ENCODE measurements at regions not wholly inside any gene's neighbourhood (a gene's known extent, or its start where the extent isn't known, plus 50 kb on each side); places are given as distances from the start of the nearest gene placed in this dataset.
A peak's percentile ranks its signal among the peaks of the same experiment; 100 is the strongest.
"Not testable (repeated sequence)": the region's sequence is repeated elsewhere in the genome, so short reads cannot be mapped to it uniquely, and the experiment has no call there.

GRCh38 chr21:5138687-5139086 is 5382.7 kb upstream of the TPTE start:
- H4K20me1 ChIP-seq (ENCODE audit: low read depth); H3K79me2 ChIP-seq (ENCODE audit: low read depth); H3K4me1 Mint-ChIP-seq; H3F3A ChIP-seq (ENCODE audit: low read depth); H2AFZ ChIP-seq (replicated peaks); H3K4me2 ChIP-seq; H3K36me3 ChIP-seq; DNase-seq (ENCODE audit: low spot score); H3K36me3 Mint-ChIP-seq; H3K9me3 ChIP-seq (ENCODE audit: low read depth); H3K27me3 ChIP-seq; H3K4me3 Mint-ChIP-seq; H3K9ac ChIP-seq; H3K27ac Mint-ChIP-seq; H3K4me1 ChIP-seq; H3K9me3 Mint-ChIP-seq; H3K27me3 Mint-ChIP-seq (ENCODE audit: insufficient read depth, low read depth); H3K27ac ChIP-seq; H3K4me3 ChIP-seq: not testable (repeated sequence)

- H3K4me3 Mint-ChIP-seq; H2AFZ ChIP-seq (replicated peaks); H3K36me3 ChIP-seq; H3K27me3 Mint-ChIP-seq (ENCODE audit: insufficient read depth, low read depth); DNase-seq (ENCODE audit: low spot score); H3K4me1 Mint-ChIP-seq; H3K27ac ChIP-seq; H4K20me1 ChIP-seq (ENCODE audit: low read depth); H3K27ac Mint-ChIP-seq; H3K9me3 Mint-ChIP-seq; H3K4me1 ChIP-seq; H3K79me2 ChIP-seq (ENCODE audit: low read depth); H3K9ac ChIP-seq; H3K4me3 ChIP-seq; H3K27me3 ChIP-seq; H3K36me3 Mint-ChIP-seq; H3K9me3 ChIP-seq (ENCODE audit: low read depth); H3F3A ChIP-seq (ENCODE audit: low read depth); H3K4me2 ChIP-seq: not testable (repeated sequence)
Observed at GRCh38 chr21:5139528-5139927, 5381.9 kb upstream of the TPTE start.

- H4K20me1 ChIP-seq (ENCODE audit: low read depth); H3K36me3 Mint-ChIP-seq; H3K27ac Mint-ChIP-seq; H3K4me3 ChIP-seq; H2AFZ ChIP-seq (replicated peaks); H3K4me1 Mint-ChIP-seq; H3K27me3 ChIP-seq; H3K79me2 ChIP-seq (ENCODE audit: low read depth); H3K4me2 ChIP-seq; H3K9ac ChIP-seq; H3K27me3 Mint-ChIP-seq (ENCODE audit: insufficient read depth, low read depth); H3K4me3 Mint-ChIP-seq; DNase-seq (ENCODE audit: low spot score); H3K9me3 Mint-ChIP-seq; H3K36me3 ChIP-seq; H3K4me1 ChIP-seq; H3K27ac ChIP-seq; H3F3A ChIP-seq (ENCODE audit: low read depth); H3K9me3 ChIP-seq (ENCODE audit: low read depth): not testable (repeated sequence)
Observed at GRCh38 chr21:5143011-5143410, 5378.4 kb upstream of the TPTE start.

- not testable (repeated sequence) for H3K4me3 Mint-ChIP-seq; H2AFZ ChIP-seq (replicated peaks); H3K27me3 ChIP-seq; H3K4me1 Mint-ChIP-seq; H3K9me3 ChIP-seq (ENCODE audit: low read depth); H3K4me1 ChIP-seq; H3K4me2 ChIP-seq; H3K27me3 Mint-ChIP-seq (ENCODE audit: insufficient read depth, low read depth); DNase-seq (ENCODE audit: low spot score); H4K20me1 ChIP-seq (ENCODE audit: low read depth); H3K4me3 ChIP-seq; H3F3A ChIP-seq (ENCODE audit: low read depth); H3K79me2 ChIP-seq (ENCODE audit: low read depth); H3K27ac ChIP-seq; H3K36me3 ChIP-seq; H3K9ac ChIP-seq; H3K36me3 Mint-ChIP-seq; H3K9me3 Mint-ChIP-seq; H3K27ac Mint-ChIP-seq
Observed at GRCh38 chr21:5144731-5145130, 5376.7 kb upstream of the TPTE start.

- peak; percentile 37 for TF ChIP-seq CTCF (IDR thresholded peaks at IDR 0.05)
- not testable (repeated sequence) for H3K36me3 Mint-ChIP-seq; H3K27me3 Mint-ChIP-seq (ENCODE audit: insufficient read depth, low read depth); H3K27ac Mint-ChIP-seq; H3K4me2 ChIP-seq; H3K4me3 Mint-ChIP-seq; H3K4me1 ChIP-seq; H3K4me3 ChIP-seq; H3K27ac ChIP-seq; H2AFZ ChIP-seq (replicated peaks); H4K20me1 ChIP-seq (ENCODE audit: low read depth); H3K79me2 ChIP-seq (ENCODE audit: low read depth); H3K4me1 Mint-ChIP-seq; H3K9me3 ChIP-seq (ENCODE audit: low read depth); H3K9ac ChIP-seq; H3K36me3 ChIP-seq; DNase-seq (ENCODE audit: low spot score); H3F3A ChIP-seq (ENCODE audit: low read depth); H3K27me3 ChIP-seq; H3K9me3 Mint-ChIP-seq
Observed at GRCh38 chr21:5147685-5148084, 5373.7 kb upstream of the TPTE start.

GRCh38 chr21:5149222-5149621 is 5372.2 kb upstream of the TPTE start:
- H3K27me3 ChIP-seq; H3K27me3 Mint-ChIP-seq (ENCODE audit: insufficient read depth, low read depth); H3K4me2 ChIP-seq; H3K4me3 Mint-ChIP-seq; H3K36me3 ChIP-seq; H3K9me3 ChIP-seq (ENCODE audit: low read depth); H3K9ac ChIP-seq; H3K9me3 Mint-ChIP-seq; H3K4me1 ChIP-seq; H2AFZ ChIP-seq (replicated peaks); H3K36me3 Mint-ChIP-seq; H3F3A ChIP-seq (ENCODE audit: low read depth); H3K4me1 Mint-ChIP-seq; H4K20me1 ChIP-seq (ENCODE audit: low read depth); DNase-seq (ENCODE audit: low spot score); H3K27ac Mint-ChIP-seq; H3K4me3 ChIP-seq; H3K27ac ChIP-seq; H3K79me2 ChIP-seq (ENCODE audit: low read depth): not testable (repeated sequence)

- peak overlapping the region; percentile 62 for H3K4me2 ChIP-seq
- not testable (repeated sequence) for H3K4me1 Mint-ChIP-seq; H3F3A ChIP-seq (ENCODE audit: low read depth); H3K36me3 ChIP-seq; H3K4me3 Mint-ChIP-seq; H3K36me3 Mint-ChIP-seq; H3K27ac Mint-ChIP-seq; H3K27me3 ChIP-seq; DNase-seq (ENCODE audit: low spot score); H3K9me3 ChIP-seq (ENCODE audit: low read depth); H3K27me3 Mint-ChIP-seq (ENCODE audit: insufficient read depth, low read depth); H2AFZ ChIP-seq (replicated peaks); H4K20me1 ChIP-seq (ENCODE audit: low read depth); H3K27ac ChIP-seq; H3K79me2 ChIP-seq (ENCODE audit: low read depth); H3K9ac ChIP-seq; H3K4me1 ChIP-seq; H3K9me3 Mint-ChIP-seq
- H3K4me3 ChIP-seq, result peak overlapping the region; percentile 57
Observed at GRCh38 chr21:5153842-5154640, 5367.3 kb upstream of the TPTE start.

- H3K4me1 Mint-ChIP-seq; H4K20me1 ChIP-seq (ENCODE audit: low read depth); H3K4me3 Mint-ChIP-seq; H3K9me3 ChIP-seq (ENCODE audit: low read depth); H3K4me1 ChIP-seq; H3K27ac ChIP-seq; H3K36me3 ChIP-seq; H3K9me3 Mint-ChIP-seq; H3F3A ChIP-seq (ENCODE audit: low read depth); H3K4me2 ChIP-seq; H3K27ac Mint-ChIP-seq; H3K27me3 Mint-ChIP-seq (ENCODE audit: insufficient read depth, low read depth); H3K9ac ChIP-seq; H3K27me3 ChIP-seq; H3K79me2 ChIP-seq (ENCODE audit: low read depth); H2AFZ ChIP-seq (replicated peaks); H3K36me3 Mint-ChIP-seq: not testable (repeated sequence)
- peak overlapping the region; percentile 57 for H3K4me3 ChIP-seq
- DNase-seq (ENCODE audit: low spot score), result peak; percentile 78
Observed at GRCh38 chr21:5154641-5154982, 5366.8 kb upstream of the TPTE start.

All from neural progenitor cell (in vitro differentiated cells).